Esophagus muscularis mucosa (tissue), 4 donors: ENCODE measurements at regions not wholly inside any gene's neighbourhood (a gene's known extent, or its start where the extent isn't known, plus 50 kb on each side); places are given as distances from the start of the nearest gene placed in this dataset.
A peak's percentile ranks its signal among the peaks of the same experiment; 100 is the strongest.

Source experiments
- DNase-seq: peaks from one replicate; pipeline ENCODE4 v3.0.0-alpha.2; 2017; ENCODE audit errors: extremely low spot score
- H3K27ac ChIP-seq, 4 donors: fragments of 200-600 bp; sonication (generic); replicated peaks in 1 of 4; 1 replicate in 3 of 4; 2 replicates in 1 of 4; pipeline ENCODE4 v1.5.1; 2016 to 2019; ENCODE audit warnings: mild to moderate bottlenecking in 1 of 4
- H3K27me3 ChIP-seq, 4 donors: fragments of 200-600 bp; sonication (generic); one replicate each; pipeline versions ENCODE4 v1.5.1 to v1.6.0; 2016 to 2019
- H3K36me3 ChIP-seq, 4 donors: fragments of 200-600 bp; sonication (generic); one replicate each; pipeline ENCODE4 v1.5.1; 2016 to 2019
- H3K4me1 ChIP-seq, 4 donors: fragments of 200-600 bp; sonication (generic); one replicate each; pipeline ENCODE4 v1.5.1; 2016 to 2019
- H3K4me3 ChIP-seq, 4 donors: fragments of 200-600 bp; sonication (generic); 1 replicate in 2 of 4; 2 replicates in 2 of 4; pipeline ENCODE4 v1.5.1; 2016 to 2019; ENCODE audit warnings: mild to moderate bottlenecking in 4 of 4, moderate library complexity in 1 of 4
- H3K9me3 ChIP-seq, 4 donors: fragments of 200-600 bp; sonication (generic); 1 replicate in 3 of 4; 2 replicates in 1 of 4; pipeline ENCODE4 v1.5.1; 2016 to 2019
- EP300 ChIP-seq: sonication (generic); formaldehyde crosslinking; IDR thresholded peaks from one replicate; pipeline ENCODE4 v1.6.1; 2017; ENCODE audit warnings: antibody characterized with exemption
- POLR2A ChIP-seq: fragments of 450-650 bp; IDR thresholded peaks from one replicate; pipeline ENCODE4 v1.6.1; 2017; ENCODE audit warnings: antibody characterized with exemption, moderate library complexity, mild to moderate bottlenecking, low read depth
- POLR2AphosphoS5 ChIP-seq, 2 donors: sonication (generic); formaldehyde crosslinking; IDR thresholded peaks; one replicate each; pipeline ENCODE4 v1.6.1; 2017; ENCODE audit warnings: antibody characterized with exemption in 2 of 2
- WGBS: methylation state at CpG from one replicate; pipeline ENCODE4 v1.1.5; 2018; 5-methylcytosine and 5-hydroxymethylcytosine counted together
- intact Hi-C: fragments of 100-400 bp; cut with DNase I; formaldehyde crosslinking; loops from one replicate; pipeline ENCODE4 v1.15.1; 2023
- TF ChIP-seq, protein P1 (sequence below), 3 experiments: fragments of 200-600 bp in 2 of 3; fragments of 450-650 bp in 1 of 3; sonication (generic) in 2 of 3; IDR thresholded peaks; one replicate each; pipeline ENCODE4 v1.5.1; 2017 to 2019; ENCODE audit warnings: antibody characterized with exemption in 3 of 3, mild to moderate bottlenecking in 2 of 3, moderate library complexity in 1 of 3

DNA sequence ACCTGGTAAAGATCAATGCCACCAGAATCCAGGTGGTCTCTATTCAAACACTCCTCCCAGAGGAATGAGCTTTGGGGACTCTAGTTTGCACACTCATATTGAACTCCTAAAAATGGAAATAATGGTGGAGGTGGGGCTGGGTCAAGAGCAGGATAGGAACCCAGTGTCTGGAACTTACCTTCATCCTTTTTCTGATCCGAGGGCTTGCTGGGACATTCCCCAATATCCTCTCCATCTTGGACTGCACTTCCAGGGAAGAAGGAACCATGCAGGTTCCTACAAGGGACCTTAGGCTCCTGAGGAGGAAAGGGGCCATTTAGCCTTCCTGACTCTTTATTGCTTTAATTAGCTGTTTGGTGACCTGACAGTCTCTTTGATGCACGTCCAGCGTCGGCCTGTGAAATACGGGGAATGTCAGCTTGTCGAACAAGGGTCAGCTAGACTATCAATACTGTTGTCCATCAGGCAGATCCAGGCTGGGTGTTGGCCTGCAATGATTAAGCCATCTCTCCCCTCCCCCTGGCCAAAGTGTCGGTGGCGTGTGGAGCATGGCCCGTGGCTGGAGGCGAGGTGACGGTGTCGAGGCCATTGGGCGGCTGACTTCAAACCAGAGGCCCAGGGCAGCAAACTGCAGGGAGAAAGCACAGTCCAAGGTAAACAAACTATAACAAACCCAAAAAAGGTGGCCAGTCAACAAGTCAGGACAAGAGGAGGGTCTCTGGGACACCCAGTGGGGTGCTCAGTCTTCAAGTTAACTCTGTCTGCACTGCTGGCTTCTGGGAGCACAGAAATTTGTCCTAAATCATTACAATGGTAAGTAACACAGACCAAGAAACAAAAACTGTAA is 405.2 kb upstream of the TBX3 start:
- Histone ChIP-seq H3K27me3 (no peaks in the 10 kb centered on the region), H3K4me3 (no peak overlapping the region), H3K4me1 (no peaks in the 10 kb centered on the region), H3K36me3 (no peaks in the 10 kb centered on the region), H3K9me3 (no peaks in the 10 kb centered on the region), H3K27ac (no peak overlapping the region)
- intact Hi-C loops, result no loop called here
- no peak for DNase-seq
- WGBS, result 69% methylated on average over 13 of the region's 13 CpGs
- TF ChIP-seq POLR2AphosphoS5 (IDR thresholded peaks at IDR 0.05) (no peak), POLR2A (no peak), EP300 (no peak)
- TF ChIP-seq, protein P1, sequence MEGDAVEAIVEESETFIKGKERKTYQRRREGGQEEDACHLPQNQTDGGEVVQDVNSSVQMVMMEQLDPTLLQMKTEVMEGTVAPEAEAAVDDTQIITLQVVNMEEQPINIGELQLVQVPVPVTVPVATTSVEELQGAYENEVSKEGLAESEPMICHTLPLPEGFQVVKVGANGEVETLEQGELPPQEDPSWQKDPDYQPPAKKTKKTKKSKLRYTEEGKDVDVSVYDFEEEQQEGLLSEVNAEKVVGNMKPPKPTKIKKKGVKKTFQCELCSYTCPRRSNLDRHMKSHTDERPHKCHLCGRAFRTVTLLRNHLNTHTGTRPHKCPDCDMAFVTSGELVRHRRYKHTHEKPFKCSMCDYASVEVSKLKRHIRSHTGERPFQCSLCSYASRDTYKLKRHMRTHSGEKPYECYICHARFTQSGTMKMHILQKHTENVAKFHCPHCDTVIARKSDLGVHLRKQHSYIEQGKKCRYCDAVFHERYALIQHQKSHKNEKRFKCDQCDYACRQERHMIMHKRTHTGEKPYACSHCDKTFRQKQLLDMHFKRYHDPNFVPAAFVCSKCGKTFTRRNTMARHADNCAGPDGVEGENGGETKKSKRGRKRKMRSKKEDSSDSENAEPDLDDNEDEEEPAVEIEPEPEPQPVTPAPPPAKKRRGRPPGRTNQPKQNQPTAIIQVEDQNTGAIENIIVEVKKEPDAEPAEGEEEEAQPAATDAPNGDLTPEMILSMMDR (IDR thresholded peaks at IDR 0.05), result no peak

DNA sequence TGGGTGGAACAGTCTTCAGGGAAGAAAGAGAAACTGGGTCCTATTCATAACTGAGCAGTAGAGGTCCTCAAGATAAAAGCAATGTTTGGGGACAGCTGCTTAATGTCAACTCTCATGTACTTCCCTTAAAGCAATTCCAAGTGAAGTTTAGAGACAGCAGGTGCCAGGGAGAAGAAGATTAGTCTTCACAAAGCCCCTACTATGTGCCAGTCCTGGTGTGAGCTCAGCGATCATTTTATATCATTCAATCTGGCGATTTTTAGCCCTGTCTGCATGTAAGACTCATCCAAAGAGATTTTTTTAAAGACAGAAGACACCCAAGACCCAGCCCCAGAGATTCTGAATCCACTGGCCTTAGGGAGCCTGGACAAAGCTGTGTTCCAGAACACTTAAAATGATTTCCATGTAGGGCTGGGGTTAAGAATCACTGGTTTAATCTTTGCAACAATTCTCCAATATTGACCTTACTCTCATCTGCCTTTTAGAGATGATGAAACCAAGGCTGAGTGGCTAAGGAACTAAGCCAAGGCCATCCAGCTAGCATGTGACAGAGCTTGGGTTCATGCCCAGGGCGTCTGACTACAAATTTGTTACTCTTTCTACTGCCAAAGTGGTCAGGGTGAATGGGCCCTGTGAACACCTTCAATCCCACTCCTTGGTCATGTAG is 404.5 kb upstream of the TBX3 start:
- no peak overlapping the region for H3K27ac ChIP-seq
- DNase-seq, result no peak
- no peak for TF ChIP-seq POLR2AphosphoS5 (IDR thresholded peaks at IDR 0.05)
- no peak for TF ChIP-seq EP300
- TF ChIP-seq POLR2A, result no peak
- TF ChIP-seq, protein P1 (IDR thresholded peaks at IDR 0.05), result no peak
- no peaks in the 10 kb centered on the region for H3K36me3 ChIP-seq
- intact Hi-C loops, result no loop called here
- H3K4me1 ChIP-seq, result no peaks in the 10 kb centered on the region
- H3K9me3 ChIP-seq, result no peaks in the 10 kb centered on the region
- no peaks in the 10 kb centered on the region for H3K27me3 ChIP-seq
- 71% methylated on average over 3 of the region's 3 CpGs for WGBS
- H3K4me3 ChIP-seq, result no peak overlapping the region

DNA sequence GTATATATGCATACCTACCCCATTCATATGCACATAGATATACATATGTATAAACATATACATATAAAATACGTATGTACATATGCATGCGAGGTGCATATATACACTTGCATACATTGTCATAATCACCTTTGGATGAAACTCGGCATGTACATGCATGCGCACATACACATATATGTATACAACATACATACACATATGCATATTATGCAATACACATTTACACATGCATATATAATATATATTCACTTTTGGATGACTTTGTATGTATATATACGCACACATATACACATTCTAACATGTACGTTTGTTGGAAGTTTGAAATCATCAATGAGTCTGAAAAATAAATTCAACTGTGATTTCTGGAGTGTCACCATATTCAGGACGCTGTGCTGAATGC is 401.6 kb upstream of the TBX3 start:
- Histone ChIP-seq H3K27me3 (no peaks in the 10 kb centered on the region), H3K36me3 (no peaks in the 10 kb centered on the region), H3K4me1 (no peaks in the 10 kb centered on the region), H3K27ac (no peak overlapping the region), H3K4me3 (no peak overlapping the region), H3K9me3 (no peaks in the 10 kb centered on the region)
- intact Hi-C loops, result no loop called here
- 94% methylated on average over 7 of the region's 7 CpGs for WGBS
- DNase-seq, result no peak
- TF ChIP-seq POLR2AphosphoS5 (IDR thresholded peaks at IDR 0.05) (no peak), POLR2A (no peak), EP300 (no peak)
- TF ChIP-seq, protein P1 (IDR thresholded peaks at IDR 0.05), result no peak

DNA sequence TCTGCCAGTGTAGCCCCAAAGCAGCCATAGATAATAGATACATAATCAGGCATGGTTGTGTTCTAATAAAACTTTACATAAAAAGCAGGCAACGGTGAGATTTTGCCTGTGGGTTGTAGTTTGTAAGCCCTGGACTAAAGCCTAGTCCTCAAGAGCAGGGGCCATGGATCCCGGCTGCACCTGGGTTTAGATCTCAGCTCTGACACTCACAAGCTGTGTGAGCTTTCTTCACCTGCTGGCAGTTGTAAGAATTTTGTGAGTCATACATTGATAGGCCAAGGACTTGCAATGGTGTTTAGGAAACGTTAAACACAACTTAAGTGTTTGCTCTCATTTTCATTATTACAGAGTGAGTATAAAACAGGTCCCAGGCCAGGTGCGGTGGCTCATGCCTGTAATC is 395.8 kb upstream of the TBX3 start:
- H3K27me3 ChIP-seq, result no peaks in the 10 kb centered on the region
- intact Hi-C loops, result no loop called here
- 64% methylated on average over 4 of the region's 4 CpGs for WGBS

More for the DNA sequence above, 395.8 kb upstream of the TBX3 start:
- no peak overlapping the region for H3K4me3 ChIP-seq
- DNase-seq, result peak; percentile 60
- H3K36me3 ChIP-seq, result no peaks in the 10 kb centered on the region
- H3K27ac ChIP-seq, result no peak overlapping the region
- H3K9me3 ChIP-seq, result no peaks in the 10 kb centered on the region
- TF ChIP-seq POLR2A, result no peak
- TF ChIP-seq POLR2AphosphoS5 (IDR thresholded peaks at IDR 0.05), result no peak
- TF ChIP-seq, protein P1 (IDR thresholded peaks at IDR 0.05), result no peak
- no peak for TF ChIP-seq EP300
- H3K4me1 ChIP-seq, result no peaks in the 10 kb centered on the region
